Left lung (tissue), 4 donors: ENCODE measurements at regions not wholly inside any gene's neighbourhood (a gene's known extent, or its start where the extent isn't known, plus 50 kb on each side); places are given as distances from the start of the nearest gene placed in this dataset.

Experiments used
- ATAC-seq: fragments of 200-7000 bp; cut with Tn5 transposase; one replicate; pipeline ENCODE4 v1.9.1; 2020; ENCODE audit warnings: moderate library complexity
- DNase-seq, 4 donors: peaks; one replicate each; pipeline ENCODE4 v3.0.0-alpha.2; 2013 to 2020
- H3K27ac ChIP-seq, 2 donors: fragments of 200-600 bp; sonication (generic) in 1 of 2; one replicate each; pipeline versions ENCODE4 v1.5.0 to v1.8.0; 2020 to 2021
- H3K27me3 ChIP-seq, 2 donors: fragments of 200-600 bp; sonication (generic) in 1 of 2; one replicate each; pipeline versions ENCODE4 v1.5.0 to v1.8.0; 2020 to 2021
- H3K36me3 ChIP-seq, 2 donors: fragments of 200-600 bp; sonication (generic) in 1 of 2; one replicate each; pipeline versions ENCODE4 v1.5.0 to v1.8.0; 2020 to 2021
- H3K4me1 ChIP-seq, 2 donors: fragments of 200-600 bp; one replicate each; pipeline ENCODE4 v1.8.0; 2021
- H3K4me3 ChIP-seq, 2 donors: fragments of 200-600 bp; sonication (generic) in 1 of 2; one replicate each; pipeline versions ENCODE4 v1.5.0 to v1.8.0; 2020 to 2021; ENCODE audit warnings: mild to moderate bottlenecking in 1 of 2
- H3K9me3 ChIP-seq, 2 donors: fragments of 200-600 bp; sonication (generic) in 1 of 2; one replicate each; pipeline versions ENCODE4 v1.5.0 to v1.8.0; 2020 to 2021
- intact Hi-C, 2 donors: fragments of 100-400 bp; cut with DNase I; formaldehyde crosslinking; loops; one replicate each; pipeline versions ENCODE4 v1.11.2 to v1.14.2; 2022
- TF ChIP-seq, protein P1 (sequence below), 2 donors: fragments of 200-600 bp; sonication (generic) in 1 of 2; IDR thresholded peaks; one replicate each; pipeline versions ENCODE4 v1.5.0 to v1.8.0; 2021; ENCODE audit warnings: antibody characterized with exemption in 2 of 2
- donor health status: DM: no; HTN: yes; CAD: no.
- donor health status: DM: no; HTN: no; CAD: no.

- Histone ChIP-seq H3K27ac (no peak overlapping the region), H3K27me3 (no peaks in the 10 kb centered on the region), H3K36me3 (no peaks in the 10 kb centered on the region), H3K4me3 (no peak overlapping the region), H3K4me1 (no peaks in the 10 kb centered on the region), H3K9me3 (peaks cover 0 to 31% of the 10 kb centered on the region in 2 donors)
- TF ChIP-seq, protein P1, sequence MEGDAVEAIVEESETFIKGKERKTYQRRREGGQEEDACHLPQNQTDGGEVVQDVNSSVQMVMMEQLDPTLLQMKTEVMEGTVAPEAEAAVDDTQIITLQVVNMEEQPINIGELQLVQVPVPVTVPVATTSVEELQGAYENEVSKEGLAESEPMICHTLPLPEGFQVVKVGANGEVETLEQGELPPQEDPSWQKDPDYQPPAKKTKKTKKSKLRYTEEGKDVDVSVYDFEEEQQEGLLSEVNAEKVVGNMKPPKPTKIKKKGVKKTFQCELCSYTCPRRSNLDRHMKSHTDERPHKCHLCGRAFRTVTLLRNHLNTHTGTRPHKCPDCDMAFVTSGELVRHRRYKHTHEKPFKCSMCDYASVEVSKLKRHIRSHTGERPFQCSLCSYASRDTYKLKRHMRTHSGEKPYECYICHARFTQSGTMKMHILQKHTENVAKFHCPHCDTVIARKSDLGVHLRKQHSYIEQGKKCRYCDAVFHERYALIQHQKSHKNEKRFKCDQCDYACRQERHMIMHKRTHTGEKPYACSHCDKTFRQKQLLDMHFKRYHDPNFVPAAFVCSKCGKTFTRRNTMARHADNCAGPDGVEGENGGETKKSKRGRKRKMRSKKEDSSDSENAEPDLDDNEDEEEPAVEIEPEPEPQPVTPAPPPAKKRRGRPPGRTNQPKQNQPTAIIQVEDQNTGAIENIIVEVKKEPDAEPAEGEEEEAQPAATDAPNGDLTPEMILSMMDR (IDR thresholded peaks at IDR 0.05), result no peak
- ATAC-seq (no peak), DNase-seq (no peak)
- intact Hi-C loops, result no loop called here
Measured at GRCh38 chr5:3372289-3372688, 223.3 kb upstream of the IRX1 start.

GRCh38 chr5:3365501-3366215 is 230.0 kb upstream of the IRX1 start:
- H3K4me3 ChIP-seq, result no peak overlapping the region
- no peaks in the 10 kb centered on the region for H3K36me3 ChIP-seq
- no peaks in the 10 kb centered on the region for H3K27me3 ChIP-seq
- intact Hi-C loops, result no loop called here
- H3K4me1 ChIP-seq, result no peaks in the 10 kb centered on the region
- TF ChIP-seq, protein P1 (IDR thresholded peaks at IDR 0.05), result no peak
- ATAC-seq (no peak), DNase-seq (no peak)
- peaks cover 0 to 2% of the 10 kb centered on the region in 2 donors for H3K9me3 ChIP-seq
- H3K27ac ChIP-seq, result no peak overlapping the region

DNA sequence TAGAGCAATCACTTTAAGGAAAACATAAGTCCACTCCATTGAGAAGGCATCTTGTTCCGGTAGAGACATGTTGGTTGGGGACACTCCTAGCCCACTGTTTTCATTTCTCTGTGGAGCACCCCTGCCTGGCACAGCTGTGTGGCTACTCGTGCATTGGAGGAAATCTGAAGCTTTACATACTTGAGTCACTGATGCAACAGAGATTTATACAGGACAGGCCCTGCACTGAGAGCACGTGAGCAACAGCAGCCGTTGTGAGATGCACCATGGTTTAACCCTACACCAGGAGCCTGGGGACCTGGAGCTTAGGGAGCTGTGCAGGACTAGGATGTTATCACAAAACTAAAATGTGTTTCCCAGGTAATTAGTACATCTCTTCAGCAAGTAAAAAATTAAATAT is 230.7 kb upstream of the IRX1 start:
- H3K27ac ChIP-seq, result no peak overlapping the region
- no peak overlapping the region for H3K4me3 ChIP-seq
- TF ChIP-seq, protein P1 (IDR thresholded peaks at IDR 0.05), result no peak
- H3K27me3 ChIP-seq, result no peaks in the 10 kb centered on the region
- DNase-seq, result no peak
- no peaks in the 10 kb centered on the region for H3K4me1 ChIP-seq
- ATAC-seq, result no peak
- H3K36me3 ChIP-seq, result no peaks in the 10 kb centered on the region
- no peaks in the 10 kb centered on the region for H3K9me3 ChIP-seq
- intact Hi-C loops, result no loop called here

GRCh38 chr5:3364433-3364832 is 231.2 kb upstream of the IRX1 start:
- H3K9me3 ChIP-seq, result no peaks in the 10 kb centered on the region

GRCh38 chr5:3362606-3362910 is 233.1 kb upstream of the IRX1 start:
- intact Hi-C loops, result no loop called here
- H3K9me3 ChIP-seq, result no peaks in the 10 kb centered on the region
- no peak overlapping the region for H3K27ac ChIP-seq
- H3K36me3 ChIP-seq, result no peaks in the 10 kb centered on the region
- no peak for ATAC-seq
- TF ChIP-seq, protein P1 (IDR thresholded peaks at IDR 0.05), result no peak
- no peak for DNase-seq
- no peaks in the 10 kb centered on the region for H3K4me1 ChIP-seq
- H3K27me3 ChIP-seq, result no peaks in the 10 kb centered on the region
- H3K4me3 ChIP-seq, result no peak overlapping the region

More at GRCh38 chr5:3364433-3364832, 231.2 kb upstream of the IRX1 start:
- TF ChIP-seq, protein P1 (IDR thresholded peaks at IDR 0.05), result no peak
- Histone ChIP-seq H3K27me3 (no peaks in the 10 kb centered on the region), H3K36me3 (no peaks in the 10 kb centered on the region), H3K4me1 (no peaks in the 10 kb centered on the region), H3K4me3 (no peak overlapping the region), H3K27ac (no peak overlapping the region)
- ATAC-seq (no peak), DNase-seq (no peak)
- intact Hi-C loops, result no loop called here
